ENCODE measurements at regions not wholly inside any gene's neighbourhood (a gene's known extent, or its start where the extent isn't known, plus 50 kb on each side); places are given as distances from the start of the nearest gene placed in this dataset.

- H3K4me1 ChIP-seq (ENCODE audit: control insufficient read depth, insufficient read depth, low read length): peaks cover 18% of the 10 kb centered on the region
Measured at GRCh38 chr9:13597427-13597826, 317.9 kb upstream of the MPDZ start.

GRCh38 chr9:13597004-13597403 lies 317.5 kb upstream of the MPDZ start:
- H3K9me3 ChIP-seq (ENCODE audit: control insufficient read depth, insufficient read depth, low read length): no peaks in the 10 kb centered on the region
- no peaks in the 10 kb centered on the region for H3K36me3 ChIP-seq (ENCODE audit: control insufficient read depth, insufficient read depth, low read length)
- no peaks in the 10 kb centered on the region for H3K27me3 ChIP-seq (ENCODE audit: control insufficient read depth, insufficient read depth, low read length)

More at GRCh38 chr9:13597427-13597826, 317.9 kb upstream of the MPDZ start:
- Histone ChIP-seq H3K4me3 (ENCODE audit: low read depth, low read length) (no peak overlapping the region), H3K9ac (ENCODE audit: low read depth, low read length) (no peak overlapping the region), H3K27me3 (ENCODE audit: control insufficient read depth, insufficient read depth, low read length) (no peaks in the 10 kb centered on the region), H3K36me3 (ENCODE audit: control insufficient read depth, insufficient read depth, low read length) (no peaks in the 10 kb centered on the region), H3K27ac (ENCODE audit: low read depth, low read length) (peak overlapping the region; percentile 87), H3K9me3 (ENCODE audit: control insufficient read depth, insufficient read depth, low read length) (no peaks in the 10 kb centered on the region)

GRCh38 chr9:13596383-13596970 lies 317.0 kb upstream of the MPDZ start:
- H3K27me3 ChIP-seq (ENCODE audit: control insufficient read depth, insufficient read depth, low read length): no peaks in the 10 kb centered on the region
- peaks cover 23% of the 10 kb centered on the region for H3K4me1 ChIP-seq (ENCODE audit: control insufficient read depth, insufficient read depth, low read length)
- no peak overlapping the region for H3K9ac ChIP-seq (ENCODE audit: low read depth, low read length)
- H3K4me3 ChIP-seq (ENCODE audit: low read depth, low read length): no peak overlapping the region
- peak overlapping the region; percentile 87 for H3K27ac ChIP-seq (ENCODE audit: low read depth, low read length)
- H3K36me3 ChIP-seq (ENCODE audit: control insufficient read depth, insufficient read depth, low read length): no peaks in the 10 kb centered on the region
- no peaks in the 10 kb centered on the region for H3K9me3 ChIP-seq (ENCODE audit: control insufficient read depth, insufficient read depth, low read length)

More at GRCh38 chr9:13597004-13597403, 317.5 kb upstream of the MPDZ start:
- Histone ChIP-seq H3K4me3 (ENCODE audit: low read depth, low read length) (no peak overlapping the region), H3K4me1 (ENCODE audit: control insufficient read depth, insufficient read depth, low read length) (peaks cover 18% of the 10 kb centered on the region), H3K27ac (ENCODE audit: low read depth, low read length) (peak overlapping the region; percentile 87), H3K9ac (ENCODE audit: low read depth, low read length) (no peak overlapping the region)

- Histone ChIP-seq H3K27ac (ENCODE audit: low read depth, low read length) (no peak overlapping the region), H3K27me3 (ENCODE audit: control insufficient read depth, insufficient read depth, low read length) (no peaks in the 10 kb centered on the region), H3K9me3 (ENCODE audit: control insufficient read depth, insufficient read depth, low read length) (no peaks in the 10 kb centered on the region), H3K36me3 (ENCODE audit: control insufficient read depth, insufficient read depth, low read length) (no peaks in the 10 kb centered on the region), H3K4me1 (ENCODE audit: control insufficient read depth, insufficient read depth, low read length) (peaks cover 50% of the 10 kb centered on the region), H3K9ac (ENCODE audit: low read depth, low read length) (no peak overlapping the region), H3K4me3 (ENCODE audit: low read depth, low read length) (no peak overlapping the region)
Measured at GRCh38 chr9:13590996-13591395, 311.5 kb upstream of the MPDZ start.

GRCh38 chr9:13589034-13589737 lies 309.7 kb upstream of the MPDZ start:
- H3K4me1 ChIP-seq (ENCODE audit: control insufficient read depth, insufficient read depth, low read length): peaks cover 48% of the 10 kb centered on the region
- H3K9ac ChIP-seq (ENCODE audit: low read depth, low read length): no peak overlapping the region
- H3K27me3 ChIP-seq (ENCODE audit: control insufficient read depth, insufficient read depth, low read length): no peaks in the 10 kb centered on the region
- no peaks in the 10 kb centered on the region for H3K36me3 ChIP-seq (ENCODE audit: control insufficient read depth, insufficient read depth, low read length)
- no peaks in the 10 kb centered on the region for H3K9me3 ChIP-seq (ENCODE audit: control insufficient read depth, insufficient read depth, low read length)
- no peak overlapping the region for H3K4me3 ChIP-seq (ENCODE audit: low read depth, low read length)
- no peak overlapping the region for H3K27ac ChIP-seq (ENCODE audit: low read depth, low read length)

GRCh38 chr9:13588151-13589033 lies 308.9 kb upstream of the MPDZ start:
- H3K27ac ChIP-seq (ENCODE audit: low read depth, low read length): no peak overlapping the region
- H3K4me1 ChIP-seq (ENCODE audit: control insufficient read depth, insufficient read depth, low read length): peaks cover 48% of the 10 kb centered on the region
- no peaks in the 10 kb centered on the region for H3K27me3 ChIP-seq (ENCODE audit: control insufficient read depth, insufficient read depth, low read length)
- H3K9ac ChIP-seq (ENCODE audit: low read depth, low read length): no peak overlapping the region
- no peak overlapping the region for H3K4me3 ChIP-seq (ENCODE audit: low read depth, low read length)
- no peaks in the 10 kb centered on the region for H3K9me3 ChIP-seq (ENCODE audit: control insufficient read depth, insufficient read depth, low read length)
- no peaks in the 10 kb centered on the region for H3K36me3 ChIP-seq (ENCODE audit: control insufficient read depth, insufficient read depth, low read length)

GRCh38 chr9:13587571-13587970 lies 308.1 kb upstream of the MPDZ start:
- no peaks in the 10 kb centered on the region for H3K36me3 ChIP-seq (ENCODE audit: control insufficient read depth, insufficient read depth, low read length)
- H3K27ac ChIP-seq (ENCODE audit: low read depth, low read length): no peak overlapping the region
- no peaks in the 10 kb centered on the region for H3K9me3 ChIP-seq (ENCODE audit: control insufficient read depth, insufficient read depth, low read length)
- peaks cover 48% of the 10 kb centered on the region for H3K4me1 ChIP-seq (ENCODE audit: control insufficient read depth, insufficient read depth, low read length)
- no peak overlapping the region for H3K4me3 ChIP-seq (ENCODE audit: low read depth, low read length)
- no peaks in the 10 kb centered on the region for H3K27me3 ChIP-seq (ENCODE audit: control insufficient read depth, insufficient read depth, low read length)
- no peak overlapping the region for H3K9ac ChIP-seq (ENCODE audit: low read depth, low read length)

GRCh38 chr9:13586587-13587374 lies 307.3 kb upstream of the MPDZ start:
- Histone ChIP-seq H3K4me3 (ENCODE audit: low read depth, low read length) (no peak overlapping the region), H3K27ac (ENCODE audit: low read depth, low read length) (no peak overlapping the region), H3K4me1 (ENCODE audit: control insufficient read depth, insufficient read depth, low read length) (peaks cover 46% of the 10 kb centered on the region), H3K9me3 (ENCODE audit: control insufficient read depth, insufficient read depth, low read length) (no peaks in the 10 kb centered on the region), H3K27me3 (ENCODE audit: control insufficient read depth, insufficient read depth, low read length) (no peaks in the 10 kb centered on the region), H3K36me3 (ENCODE audit: control insufficient read depth, insufficient read depth, low read length) (no peaks in the 10 kb centered on the region), H3K9ac (ENCODE audit: low read depth, low read length) (no peak overlapping the region)

GRCh38 chr9:13580760-13581159 lies 301.3 kb upstream of the MPDZ start:
- Histone ChIP-seq H3K27ac (ENCODE audit: low read depth, low read length) (no peak overlapping the region), H3K36me3 (ENCODE audit: control insufficient read depth, insufficient read depth, low read length) (no peaks in the 10 kb centered on the region), H3K9ac (ENCODE audit: low read depth, low read length) (no peak overlapping the region), H3K4me1 (ENCODE audit: control insufficient read depth, insufficient read depth, low read length) (peaks cover 16% of the 10 kb centered on the region), H3K9me3 (ENCODE audit: control insufficient read depth, insufficient read depth, low read length) (no peaks in the 10 kb centered on the region), H3K27me3 (ENCODE audit: control insufficient read depth, insufficient read depth, low read length) (no peaks in the 10 kb centered on the region), H3K4me3 (ENCODE audit: low read depth, low read length) (no peak overlapping the region)

GRCh38 chr9:13580131-13580530 lies 300.6 kb upstream of the MPDZ start:
- Histone ChIP-seq H3K4me1 (ENCODE audit: control insufficient read depth, insufficient read depth, low read length) (peaks cover 21% of the 10 kb centered on the region), H3K4me3 (ENCODE audit: low read depth, low read length) (no peak overlapping the region), H3K9me3 (ENCODE audit: control insufficient read depth, insufficient read depth, low read length) (no peaks in the 10 kb centered on the region), H3K27me3 (ENCODE audit: control insufficient read depth, insufficient read depth, low read length) (no peaks in the 10 kb centered on the region), H3K27ac (ENCODE audit: low read depth, low read length) (no peak overlapping the region), H3K36me3 (ENCODE audit: control insufficient read depth, insufficient read depth, low read length) (no peaks in the 10 kb centered on the region), H3K9ac (ENCODE audit: low read depth, low read length) (no peak overlapping the region)

All from HUES48 (cell line).